ENCODE measurements at regions not wholly inside any gene's neighbourhood (a gene's known extent, or its start where the extent isn't known, plus 50 kb on each side); places are given as distances from the start of the nearest gene placed in this dataset.

GRCh38 chr19:46917002-46917401 is 56.2 kb downstream of the ARHGAP35 start:
- Mint-ChIP-seq H3K36me3 (ENCODE audit: insufficient read depth, unreplicated experiment) (peaks cover 9% of the 10 kb centered on the region), H3K27me3 (ENCODE audit: unreplicated experiment) (no peaks in the 10 kb centered on the region), H3K4me1 (ENCODE audit: low read depth, unreplicated experiment) (peaks cover 31% of the 10 kb centered on the region), H3K27ac (ENCODE audit: unreplicated experiment) (no peak overlapping the region), H3K9me3 (ENCODE audit: low read depth, unreplicated experiment) (no peaks in the 10 kb centered on the region), H3K4me3 (ENCODE audit: low read depth, unreplicated experiment) (no peak overlapping the region)
- TF ChIP-seq CTCF (IDR thresholded peaks at IDR 0.05; ENCODE audit: unreplicated experiment), result no peak
- no peak for DNase-seq
- intact Hi-C loops (cut with micrococcal nuclease; ENCODE audit: unreplicated experiment), result no loop called here
- CTCF ChIA-PET, result no interaction called here
- no TSS peak for BruUV-seq (replicated peaks)

- H3K9me3 Mint-ChIP-seq (ENCODE audit: low read depth, unreplicated experiment), result no peaks in the 10 kb centered on the region
- CTCF ChIA-PET, result no interaction called here
- BruUV-seq (replicated peaks), result no TSS peak
- H3K4me1 Mint-ChIP-seq (ENCODE audit: low read depth, unreplicated experiment), result peaks cover 14% of the 10 kb centered on the region
- peaks cover 22% of the 10 kb centered on the region for H3K36me3 Mint-ChIP-seq (ENCODE audit: insufficient read depth, unreplicated experiment)
- H3K27ac Mint-ChIP-seq (ENCODE audit: unreplicated experiment), result no peak overlapping the region
- intact Hi-C loops (cut with micrococcal nuclease; ENCODE audit: unreplicated experiment), result no loop called here
- DNase-seq, result no peak
- H3K27me3 Mint-ChIP-seq (ENCODE audit: unreplicated experiment), result no peaks in the 10 kb centered on the region
- no peak overlapping the region for H3K4me3 Mint-ChIP-seq (ENCODE audit: low read depth, unreplicated experiment)
- TF ChIP-seq CTCF (IDR thresholded peaks at IDR 0.05; ENCODE audit: unreplicated experiment), result no peak
Measured at GRCh38 chr19:46919324-46919723, 58.5 kb downstream of the ARHGAP35 start.

GRCh38 chr19:46920362-46920761 is 59.6 kb downstream of the ARHGAP35 start:
- CTCF ChIA-PET, result no interaction called here

GRCh38 chr19:46921071-46921470 is 60.3 kb downstream of the ARHGAP35 start:
- TF ChIP-seq CTCF (IDR thresholded peaks at IDR 0.05; ENCODE audit: unreplicated experiment), result no peak
- no TSS peak for BruUV-seq (replicated peaks)
- CTCF ChIA-PET, result no interaction called here
- H3K4me1 Mint-ChIP-seq (ENCODE audit: low read depth, unreplicated experiment), result peaks cover 29% of the 10 kb centered on the region
- no peak overlapping the region for H3K27ac Mint-ChIP-seq (ENCODE audit: unreplicated experiment)
- no peaks in the 10 kb centered on the region for H3K27me3 Mint-ChIP-seq (ENCODE audit: unreplicated experiment)
- H3K9me3 Mint-ChIP-seq (ENCODE audit: low read depth, unreplicated experiment), result no peaks in the 10 kb centered on the region
- H3K36me3 Mint-ChIP-seq (ENCODE audit: insufficient read depth, unreplicated experiment), result peaks cover 28% of the 10 kb centered on the region
- H3K4me3 Mint-ChIP-seq (ENCODE audit: low read depth, unreplicated experiment), result no peak overlapping the region
- intact Hi-C loops (cut with micrococcal nuclease; ENCODE audit: unreplicated experiment), result no loop called here
- no peak for DNase-seq

More at GRCh38 chr19:46920362-46920761, 59.6 kb downstream of the ARHGAP35 start:
- intact Hi-C loops (cut with micrococcal nuclease; ENCODE audit: unreplicated experiment), result no loop called here
- no peak for TF ChIP-seq CTCF (IDR thresholded peaks at IDR 0.05; ENCODE audit: unreplicated experiment)
- H3K36me3 Mint-ChIP-seq (ENCODE audit: insufficient read depth, unreplicated experiment), result peaks cover 23% of the 10 kb centered on the region
- no peak for DNase-seq
- no peak overlapping the region for H3K4me3 Mint-ChIP-seq (ENCODE audit: low read depth, unreplicated experiment)
- H3K27ac Mint-ChIP-seq (ENCODE audit: unreplicated experiment), result no peak overlapping the region
- no TSS peak for BruUV-seq (replicated peaks)
- peaks cover 24% of the 10 kb centered on the region for H3K4me1 Mint-ChIP-seq (ENCODE audit: low read depth, unreplicated experiment)
- H3K9me3 Mint-ChIP-seq (ENCODE audit: low read depth, unreplicated experiment), result no peaks in the 10 kb centered on the region
- no peaks in the 10 kb centered on the region for H3K27me3 Mint-ChIP-seq (ENCODE audit: unreplicated experiment)

- no TSS peak for BruUV-seq (replicated peaks)
- H3K4me1 Mint-ChIP-seq (ENCODE audit: low read depth, unreplicated experiment), result peaks cover 37% of the 10 kb centered on the region
- no peak overlapping the region for H3K4me3 Mint-ChIP-seq (ENCODE audit: low read depth, unreplicated experiment)
- no peak for DNase-seq
- intact Hi-C loops (cut with micrococcal nuclease; ENCODE audit: unreplicated experiment), result no loop called here
- CTCF ChIA-PET, result no interaction called here
- H3K27me3 Mint-ChIP-seq (ENCODE audit: unreplicated experiment), result no peaks in the 10 kb centered on the region
- peaks cover 32% of the 10 kb centered on the region for H3K36me3 Mint-ChIP-seq (ENCODE audit: insufficient read depth, unreplicated experiment)
- no peak overlapping the region for H3K27ac Mint-ChIP-seq (ENCODE audit: unreplicated experiment)
- no peak for TF ChIP-seq CTCF (IDR thresholded peaks at IDR 0.05; ENCODE audit: unreplicated experiment)
- no peaks in the 10 kb centered on the region for H3K9me3 Mint-ChIP-seq (ENCODE audit: low read depth, unreplicated experiment)
Measured at GRCh38 chr19:46922465-46922864, 61.7 kb downstream of the ARHGAP35 start.

Data from Calu3 (cell line).